Duodenal mucosa (tissue), 2 donors: ENCODE measurements at regions not wholly inside any gene's neighbourhood (a gene's known extent, or its start where the extent isn't known, plus 50 kb on each side); places are given as distances from the start of the nearest gene placed in this dataset.

Source experiments
- H3K27ac ChIP-seq: one replicate; pipeline ENCODE4 v1.7.0; 2013; ENCODE audit warnings: low read depth, low read length
- H3K27me3 ChIP-seq, 2 donors: one replicate each; pipeline ENCODE4 v1.7.0; 2013; ENCODE audit warnings: low read length in 2 of 2, control low read depth in 1 of 2; ENCODE audit not compliant: insufficient read depth in 2 of 2, control insufficient read depth in 1 of 2
- H3K36me3 ChIP-seq, 2 donors: one replicate each; pipeline ENCODE4 v1.7.0; 2013; ENCODE audit warnings: low read length in 2 of 2, control low read depth in 1 of 2; ENCODE audit not compliant: insufficient read depth in 2 of 2, control insufficient read depth in 1 of 2
- H3K4me1 ChIP-seq, 2 donors: one replicate each; pipeline ENCODE4 v1.7.0; 2013; ENCODE audit warnings: low read length in 2 of 2, control low read depth in 1 of 2; ENCODE audit not compliant: insufficient read depth in 2 of 2, control insufficient read depth in 1 of 2
- H3K4me3 ChIP-seq, 2 donors: one replicate each; pipeline ENCODE4 v1.7.0; 2013; ENCODE audit warnings: low read length in 2 of 2, low read depth in 1 of 2
- H3K9ac ChIP-seq, 2 donors: one replicate each; pipeline ENCODE4 v1.7.0; 2013; ENCODE audit warnings: low read length in 2 of 2, low read depth in 1 of 2
- H3K9me3 ChIP-seq, 2 donors: one replicate each; pipeline ENCODE4 v1.7.0; 2013; ENCODE audit warnings: low read length in 2 of 2, control low read depth in 1 of 2; ENCODE audit not compliant: control insufficient read depth in 1 of 2

GRCh38 chr6:28585335-28585734 lies 59.7 kb downstream of the GPX5 start:
- H3K27me3 ChIP-seq: peaks cover 24 to 30% of the 10 kb centered on the region in 2 donors
- no peak overlapping the region for H3K4me3 ChIP-seq
- no peaks in the 10 kb centered on the region for H3K9me3 ChIP-seq
- H3K4me1 ChIP-seq: peaks cover 0 to 6% of the 10 kb centered on the region in 2 donors
- H3K27ac ChIP-seq: no peak overlapping the region
- H3K9ac ChIP-seq: no peak overlapping the region
- H3K36me3 ChIP-seq: no peaks in the 10 kb centered on the region

GRCh38 chr6:28586324-28586723 lies 60.6 kb downstream of the GPX5 start:
- H3K4me1 ChIP-seq: peaks cover 0 to 6% of the 10 kb centered on the region in 2 donors
- H3K36me3 ChIP-seq: no peaks in the 10 kb centered on the region
- no peak overlapping the region for H3K9ac ChIP-seq
- H3K27ac ChIP-seq: no peak overlapping the region
- H3K9me3 ChIP-seq: no peaks in the 10 kb centered on the region
- H3K4me3 ChIP-seq: peak overlapping the region; percentile 65 to 89
- H3K27me3 ChIP-seq: peaks cover 31 to 39% of the 10 kb centered on the region in 2 donors

- H3K27ac ChIP-seq: no peak overlapping the region
Measured at GRCh38 chr6:28586962-28587745, 61.5 kb downstream of the GPX5 start.

GRCh38 chr6:28587746-28588075 lies 62.0 kb downstream of the GPX5 start:
- no peaks in the 10 kb centered on the region for H3K9me3 ChIP-seq

More at GRCh38 chr6:28586962-28587745, 61.5 kb downstream of the GPX5 start:
- H3K36me3 ChIP-seq: no peaks in the 10 kb centered on the region
- peaks cover 0 to 6% of the 10 kb centered on the region in 2 donors for H3K4me1 ChIP-seq
- H3K9me3 ChIP-seq: no peaks in the 10 kb centered on the region
- H3K27me3 ChIP-seq: peaks cover 33 to 44% of the 10 kb centered on the region in 2 donors
- H3K9ac ChIP-seq: peak overlapping the region in 1 of 2 donors; percentile 16
- H3K4me3 ChIP-seq: peak overlapping the region; percentile 65 to 89

GRCh38 chr6:28588666-28589065 lies 63.0 kb downstream of the GPX5 start:
- no peak overlapping the region for H3K9ac ChIP-seq
- no peak overlapping the region for H3K4me3 ChIP-seq
- H3K4me1 ChIP-seq: peaks cover 0 to 6% of the 10 kb centered on the region in 2 donors
- no peak overlapping the region for H3K27ac ChIP-seq
- peaks cover 33 to 44% of the 10 kb centered on the region in 2 donors for H3K27me3 ChIP-seq
- H3K36me3 ChIP-seq: no peaks in the 10 kb centered on the region
- no peaks in the 10 kb centered on the region for H3K9me3 ChIP-seq

More at GRCh38 chr6:28587746-28588075, 62.0 kb downstream of the GPX5 start:
- H3K36me3 ChIP-seq: no peaks in the 10 kb centered on the region
- H3K4me3 ChIP-seq: peak overlapping the region; percentile 65 to 89
- H3K4me1 ChIP-seq: peaks cover 0 to 6% of the 10 kb centered on the region in 2 donors
- peaks cover 33 to 44% of the 10 kb centered on the region in 2 donors for H3K27me3 ChIP-seq
- H3K9ac ChIP-seq: no peak overlapping the region
- H3K27ac ChIP-seq: no peak overlapping the region

- Histone ChIP-seq H3K4me3 (no peak overlapping the region), H3K4me1 (peaks cover 0 to 6% of the 10 kb centered on the region in 2 donors), H3K9ac (no peak overlapping the region), H3K27ac (no peak overlapping the region), H3K36me3 (no peaks in the 10 kb centered on the region), H3K9me3 (no peaks in the 10 kb centered on the region), H3K27me3 (peaks cover 33 to 44% of the 10 kb centered on the region in 2 donors)
Measured at GRCh38 chr6:28589234-28589956, 63.7 kb downstream of the GPX5 start.

GRCh38 chr6:28589957-28590349 lies 64.3 kb downstream of the GPX5 start:
- Histone ChIP-seq H3K9me3 (no peaks in the 10 kb centered on the region), H3K27ac (no peak overlapping the region), H3K4me1 (peaks cover 0 to 6% of the 10 kb centered on the region in 2 donors), H3K9ac (no peak overlapping the region), H3K4me3 (no peak overlapping the region), H3K36me3 (no peaks in the 10 kb centered on the region), H3K27me3 (peaks cover 33 to 44% of the 10 kb centered on the region in 2 donors)

GRCh38 chr6:28597217-28597835 lies 71.6 kb downstream of the GPX5 start:
- Histone ChIP-seq H3K9me3 (no peaks in the 10 kb centered on the region), H3K27me3 (peaks cover 0 to 9% of the 10 kb centered on the region in 2 donors), H3K4me3 (no peak overlapping the region), H3K4me1 (no peaks in the 10 kb centered on the region), H3K27ac (no peak overlapping the region), H3K9ac (no peak overlapping the region), H3K36me3 (no peaks in the 10 kb centered on the region)

- no peaks in the 10 kb centered on the region for H3K4me1 ChIP-seq
- H3K4me3 ChIP-seq: no peak overlapping the region
- peaks cover 0 to 9% of the 10 kb centered on the region in 2 donors for H3K27me3 ChIP-seq
- H3K27ac ChIP-seq: no peak overlapping the region
- no peak overlapping the region for H3K9ac ChIP-seq
- no peaks in the 10 kb centered on the region for H3K9me3 ChIP-seq
- H3K36me3 ChIP-seq: no peaks in the 10 kb centered on the region
Measured at GRCh38 chr6:28597924-28598722, 72.4 kb downstream of the GPX5 start.
